Jurkat, Clone E6-1 (cell line): ENCODE measurements at regions not wholly inside any gene's neighbourhood (a gene's known extent, or its start where the extent isn't known, plus 50 kb on each side); places are given as distances from the start of the nearest gene placed in this dataset.
A peak's percentile ranks its signal among the peaks of the same experiment; 100 is the strongest.
"Not testable (repeated sequence)": the region's sequence is repeated elsewhere in the genome, so short reads cannot be mapped to it uniquely, and the experiment has no call there.

Experiments used
- DNase-seq: peaks from one replicate; pipeline ENCODE4 v3.0.0-alpha.2; 2011; ENCODE audit warnings: low read depth, low spot score
- H3K4me3 ChIP-seq: 2 replicates; pipeline ENCODE4 v1.5.1; 2011; ENCODE audit warnings: mild to moderate bottlenecking, low read length, control low read depth, moderate library complexity

DNA sequence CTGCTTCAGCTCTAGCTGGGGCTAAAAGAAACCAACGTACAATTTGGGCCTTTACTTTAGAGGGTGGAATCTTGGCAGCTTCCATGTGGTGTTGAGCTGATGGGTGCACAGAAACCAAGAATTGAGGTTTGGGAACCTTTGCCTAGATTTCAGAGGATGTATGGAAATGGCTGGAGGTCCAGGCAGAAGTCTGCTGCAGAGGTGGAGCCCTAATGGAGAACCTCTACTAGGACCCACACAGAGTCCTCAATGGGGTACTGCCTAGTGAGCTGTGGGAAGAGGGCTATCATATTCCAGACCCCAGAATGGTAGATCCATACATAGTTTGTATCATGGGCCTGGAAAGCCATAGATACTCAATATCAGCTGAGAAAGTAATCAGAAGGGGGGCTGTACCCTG lies 500.4 kb upstream of the ATP2B1 start:
- H3K4me3 ChIP-seq: no peak overlapping the region
- no peak for DNase-seq

- DNase-seq: not testable (repeated sequence)
Measured at GRCh38 chr12:90208379-90208778, 499.7 kb upstream of the ATP2B1 start.

GRCh38 chr12:90207799-90208198 lies 499.2 kb upstream of the ATP2B1 start:
- H3K4me3 ChIP-seq: no peak overlapping the region
- no peak for DNase-seq

More at GRCh38 chr12:90208379-90208778, 499.7 kb upstream of the ATP2B1 start:
- not testable (repeated sequence) for H3K4me3 ChIP-seq

- H3K4me3 ChIP-seq: no peak overlapping the region
- DNase-seq: no peak
Measured at GRCh38 chr12:90205165-90205564, 496.5 kb upstream of the ATP2B1 start.

GRCh38 chr12:90203556-90203955 lies 494.9 kb upstream of the ATP2B1 start:
- H3K4me3 ChIP-seq: no peak overlapping the region

DNA sequence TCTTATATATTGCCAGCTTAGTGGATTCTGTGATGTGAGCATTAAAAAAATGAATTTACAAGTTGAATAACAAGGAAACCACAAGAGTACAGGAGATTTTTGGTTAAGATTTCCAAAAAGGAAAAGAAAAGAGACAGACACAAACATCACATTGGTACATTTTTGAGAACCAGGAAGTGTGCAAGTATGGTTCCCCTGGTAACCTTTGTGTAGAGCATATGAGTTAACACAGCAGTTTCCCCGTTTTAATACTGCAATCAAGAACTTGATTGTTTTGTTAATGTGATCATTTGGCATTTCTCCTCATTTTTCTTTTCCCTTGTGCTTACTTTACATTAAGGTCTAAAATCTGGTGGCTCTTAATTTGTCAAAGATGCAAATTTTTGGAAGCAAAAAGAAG lies 490.4 kb upstream of the ATP2B1 start:
- H3K4me3 ChIP-seq: no peak overlapping the region
- DNase-seq: no peak

More at GRCh38 chr12:90203556-90203955, 494.9 kb upstream of the ATP2B1 start:
- DNase-seq: no peak

DNA sequence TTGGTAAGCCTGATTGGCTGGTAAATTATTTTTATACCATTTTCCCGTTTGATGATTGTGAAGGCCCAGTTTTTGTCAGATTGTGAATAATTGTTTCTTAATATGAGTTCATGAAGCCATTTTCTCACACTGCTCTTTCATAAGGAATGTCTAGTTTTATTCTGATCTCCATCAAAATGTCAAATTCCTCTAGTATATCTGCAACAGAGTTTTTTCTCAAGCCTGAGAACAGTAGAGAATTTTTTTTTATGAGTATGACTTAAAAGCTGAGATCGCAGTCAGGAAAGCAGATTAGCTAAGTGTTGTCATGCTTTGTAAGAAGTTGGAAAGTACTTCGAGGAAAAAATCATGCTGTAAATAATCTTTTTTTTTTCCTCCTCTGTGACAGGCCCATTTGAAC lies 484.9 kb upstream of the ATP2B1 start:
- no peak for DNase-seq
- no peak overlapping the region for H3K4me3 ChIP-seq

DNA sequence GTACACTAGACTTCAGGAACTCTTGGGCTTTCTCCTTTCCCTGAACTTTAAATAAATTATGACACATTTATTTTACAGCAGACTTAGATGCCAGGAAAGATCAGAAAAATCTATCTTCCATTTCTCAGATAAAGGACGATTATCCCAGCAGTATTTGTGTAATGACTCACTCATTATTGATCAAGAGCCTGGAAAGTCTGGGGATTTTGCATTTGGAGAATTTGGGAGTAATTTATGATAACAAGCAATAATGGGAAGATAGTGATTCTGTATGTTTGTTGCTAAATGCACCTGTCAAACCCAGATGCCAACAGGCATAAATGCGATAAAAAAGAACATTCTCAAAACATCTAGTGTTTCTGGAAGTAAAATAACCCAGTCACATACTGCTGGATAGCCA lies 480.2 kb upstream of the ATP2B1 start:
- no peak overlapping the region for H3K4me3 ChIP-seq
- DNase-seq: no peak

DNA sequence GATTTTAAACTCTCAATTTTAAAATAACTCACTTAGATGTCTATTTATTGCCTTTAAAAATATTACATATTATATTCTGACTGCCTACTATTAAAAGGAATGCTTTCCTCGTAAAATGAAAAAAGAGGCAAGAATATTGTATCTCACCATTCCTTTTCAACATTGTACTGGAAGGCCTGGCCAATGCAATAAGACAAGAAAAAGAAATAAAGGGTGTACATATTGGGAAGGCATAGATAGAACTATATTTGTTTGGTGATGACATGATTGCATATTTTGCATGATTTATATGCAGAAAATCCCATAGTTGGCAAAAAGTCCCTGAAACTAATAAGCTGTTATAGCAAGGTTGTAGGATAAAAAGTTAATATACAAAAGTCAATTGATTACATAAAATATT lies 474.6 kb upstream of the ATP2B1 start:
- H3K4me3 ChIP-seq: no peak overlapping the region
- no peak for DNase-seq

GRCh38 chr12:90181216-90181615 lies 472.6 kb upstream of the ATP2B1 start:
- DNase-seq: no peak
- H3K4me3 ChIP-seq: no peak overlapping the region

DNA sequence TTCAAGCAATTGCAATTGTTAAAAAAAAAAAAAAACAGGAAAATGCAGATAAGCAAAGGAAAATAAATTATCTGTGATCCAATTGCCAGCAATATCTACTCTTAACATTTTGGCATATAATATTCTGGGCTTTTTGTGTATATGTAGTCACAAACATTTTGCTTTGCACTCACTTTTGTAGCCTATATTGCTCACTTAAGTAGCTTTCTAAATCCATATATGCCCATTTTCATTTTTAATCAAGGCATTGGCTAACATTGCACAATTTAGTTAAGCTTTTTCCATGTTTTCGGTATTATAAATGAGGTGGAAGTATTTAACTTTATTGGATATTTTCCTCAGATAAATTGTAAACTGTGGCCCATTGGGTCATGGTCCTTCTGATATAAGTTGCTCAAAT lies 466.3 kb upstream of the ATP2B1 start:
- DNase-seq: no peak
- no peak overlapping the region for H3K4me3 ChIP-seq

- no peak for DNase-seq
- H3K4me3 ChIP-seq: no peak overlapping the region
Measured at GRCh38 chr12:90174198-90174510, 465.5 kb upstream of the ATP2B1 start.

GRCh38 chr12:90173499-90174197 lies 465.0 kb upstream of the ATP2B1 start:
- no peak overlapping the region for H3K4me3 ChIP-seq
- DNase-seq: no peak

- DNase-seq: no peak
- H3K4me3 ChIP-seq: no peak overlapping the region
Measured at GRCh38 chr12:90172524-90172923, 463.9 kb upstream of the ATP2B1 start.

- DNase-seq: no peak
Measured at GRCh38 chr12:90170740-90171139, 462.1 kb upstream of the ATP2B1 start.

GRCh38 chr12:90167518-90168208 lies 459.0 kb upstream of the ATP2B1 start:
- no peak for DNase-seq
- H3K4me3 ChIP-seq: no peak overlapping the region

More at GRCh38 chr12:90170740-90171139, 462.1 kb upstream of the ATP2B1 start:
- no peak overlapping the region for H3K4me3 ChIP-seq

- no peak overlapping the region for H3K4me3 ChIP-seq
- DNase-seq: no peak
Measured at GRCh38 chr12:90166671-90167070, 458.0 kb upstream of the ATP2B1 start.

DNA sequence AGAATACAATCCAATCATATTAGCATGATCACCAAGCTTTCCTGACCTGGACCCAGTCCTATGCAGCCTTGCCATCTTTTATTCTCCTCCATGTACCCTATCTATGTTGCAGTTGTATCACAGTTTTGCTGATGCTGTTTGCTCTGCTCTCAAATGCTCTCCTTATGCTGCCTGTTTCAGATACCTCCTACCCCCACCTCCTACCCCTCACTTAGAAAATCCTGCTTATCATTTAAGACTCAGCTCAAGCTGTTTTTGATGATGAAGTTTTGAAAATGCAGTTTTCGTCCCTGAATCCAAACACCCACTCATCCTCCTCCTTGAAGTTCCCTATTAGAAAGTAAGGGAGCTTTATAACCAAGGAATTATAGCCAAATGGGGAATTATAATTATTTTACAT lies 457.4 kb upstream of the ATP2B1 start:
- no peak for DNase-seq
- no peak overlapping the region for H3K4me3 ChIP-seq

- DNase-seq: peak; percentile 24
Measured at GRCh38 chr12:90163975-90164374, 455.3 kb upstream of the ATP2B1 start.

GRCh38 chr12:90153827-90154226 lies 445.2 kb upstream of the ATP2B1 start:
- H3K4me3 ChIP-seq: no peak overlapping the region
- DNase-seq: no peak

More at GRCh38 chr12:90163975-90164374, 455.3 kb upstream of the ATP2B1 start:
- no peak overlapping the region for H3K4me3 ChIP-seq
